ENCODE measurements at regions not wholly inside any gene's neighbourhood (a gene's known extent, or its start where the extent isn't known, plus 50 kb on each side); places are given as distances from the start of the nearest gene placed in this dataset.
"Not testable (repeated sequence)": the region's sequence is repeated elsewhere in the genome, so short reads cannot be mapped to it uniquely, and the experiment has no call there.

DNA sequence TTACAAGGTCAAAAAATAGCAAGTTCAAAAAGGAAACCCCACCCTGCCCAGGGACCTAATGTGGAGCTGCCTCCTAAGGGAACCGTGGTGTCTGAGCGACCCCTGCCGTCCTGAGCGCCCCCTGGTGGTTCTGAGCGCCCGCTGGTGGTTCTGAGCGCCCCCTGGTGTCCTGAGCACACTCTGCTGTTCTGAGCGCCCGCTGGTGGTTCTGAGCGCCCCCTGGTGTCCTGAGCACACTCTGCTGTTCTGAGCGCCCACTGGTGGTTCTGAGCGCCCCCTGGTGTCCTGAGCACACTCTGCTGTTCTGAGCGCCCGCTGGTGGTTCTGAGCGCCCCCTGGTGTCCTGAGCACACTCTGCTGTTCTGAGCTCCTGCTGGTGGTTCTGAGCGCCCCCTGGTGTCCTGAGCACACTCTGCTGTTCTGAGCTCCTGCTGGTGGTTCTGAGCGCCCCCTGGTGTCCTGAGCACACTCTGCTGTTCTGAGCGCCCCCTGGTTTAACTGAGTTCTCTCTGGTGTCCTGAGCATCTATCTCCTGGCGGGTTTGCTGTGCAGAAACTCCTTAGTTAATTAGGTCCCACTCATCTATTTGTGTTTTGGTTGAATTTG, 1137.5 kb downstream of the TMEM121 start:
- not testable (repeated sequence) for TF ChIP-seq ZNF274 (IDR thresholded peaks at IDR 0.05; ENCODE audit: low read depth, low read length); SUZ12 (IDR thresholded peaks at IDR 0.05; ENCODE audit: extremely low read depth, insufficient read depth, insufficient read length)

All from NT2/D1 (cell line).